Neural cell (in vitro differentiated cells): ENCODE measurements at regions not wholly inside any gene's neighbourhood (a gene's known extent, or its start where the extent isn't known, plus 50 kb on each side); places are given as distances from the start of the nearest gene placed in this dataset.

Source experiments
- CTCF ChIP-seq: fragments of 450-650 bp; IDR thresholded peaks from 2 replicates; pipeline ENCODE4 v1.5.1; 2014; ENCODE audit warnings: antibody characterized with exemption, mild to moderate bottlenecking, moderate library complexity; ENCODE audit not compliant: poor library complexity, severe bottlenecking
- EZH2 ChIP-seq: fragments of 200-600, 300-800 bp; shearing (Covaris generic), sonication (generic); IDR thresholded peaks from 2 replicates; pipeline ENCODE4 v1.6.1; 2014; ENCODE audit warnings: antibody characterized with exemption, low read length, borderline replicate concordance, mild to moderate bottlenecking; ENCODE audit not compliant: insufficient read depth, poor library complexity, severe bottlenecking
- POLR2AphosphoS5 ChIP-seq: IDR thresholded peaks from 2 replicates; pipeline ENCODE4 v1.6.1; 2012
- RAD21 ChIP-seq: fragments of 450-650 bp; conservative IDR thresholded peaks from 2 replicates; pipeline ENCODE4 v1.6.1; 2014; ENCODE audit warnings: antibody characterized with exemption, mild to moderate bottlenecking, moderate library complexity
- TAF1 ChIP-seq: IDR thresholded peaks from 2 replicates; pipeline ENCODE4 v1.6.1; 2012; ENCODE audit warnings: low read depth

DNA sequence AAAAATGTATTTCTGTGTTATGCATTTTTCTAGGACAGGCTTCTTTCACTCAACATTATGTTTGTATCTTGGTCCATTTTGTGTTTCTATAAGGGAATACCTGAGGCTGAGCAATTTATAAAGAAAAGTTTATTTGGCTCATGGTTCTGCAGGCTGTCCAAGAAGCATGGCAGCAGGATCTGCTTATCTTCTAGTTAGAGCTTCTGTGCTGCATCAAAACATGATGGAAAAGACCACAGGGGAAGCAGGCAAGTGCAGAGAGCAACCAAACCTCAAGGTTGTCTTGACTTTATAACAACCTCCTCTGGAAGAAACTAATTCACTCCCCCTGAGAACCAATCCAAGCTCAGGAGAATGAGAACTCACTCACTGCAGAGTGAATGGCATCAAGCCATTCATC lies 1601.0 kb upstream of the NUDT12 start:
- no peak for TF ChIP-seq CTCF
- no peak for TF ChIP-seq EZH2
- no peak for TF ChIP-seq TAF1
- no peak for TF ChIP-seq POLR2AphosphoS5
- TF ChIP-seq RAD21: no peak
